PC-3 (cell line): ENCODE measurements at regions not wholly inside any gene's neighbourhood (a gene's known extent, or its start where the extent isn't known, plus 50 kb on each side); places are given as distances from the start of the nearest gene placed in this dataset.

Source experiments
- CTCF ChIP-seq: fragments of 300-600 bp; sonication (generic); conservative IDR thresholded peaks from 2 replicates; pipeline ENCODE4 v1.5.1; 2017; ENCODE audit warnings: antibody characterized with exemption, low read depth, mild to moderate bottlenecking, low read length
- EZH2 ChIP-seq: fragments of 300-600 bp; sonication (generic); IDR thresholded peaks from one replicate; pipeline ENCODE4 v1.6.1; 2017; ENCODE audit warnings: antibody characterized with exemption, mild to moderate bottlenecking, low read length; ENCODE audit not compliant: unreplicated experiment
- EZH2phosphoT487 ChIP-seq: fragments of 300-600 bp; sonication (generic); IDR thresholded peaks from 2 replicates; pipeline ENCODE4 v1.6.1; 2018; ENCODE audit warnings: mild to moderate bottlenecking, antibody characterized with exemption, low read length, borderline replicate concordance

GRCh38 chrX:81890521-81890920, 688.6 kb downstream of the SH3BGRL start:
- TF ChIP-seq CTCF, result no peak
- TF ChIP-seq EZH2, result no peak
- TF ChIP-seq EZH2phosphoT487, result no peak
